ENCODE measurements at regions not wholly inside any gene's neighbourhood (a gene's known extent, or its start where the extent isn't known, plus 50 kb on each side); places are given as distances from the start of the nearest gene placed in this dataset.

DNA sequence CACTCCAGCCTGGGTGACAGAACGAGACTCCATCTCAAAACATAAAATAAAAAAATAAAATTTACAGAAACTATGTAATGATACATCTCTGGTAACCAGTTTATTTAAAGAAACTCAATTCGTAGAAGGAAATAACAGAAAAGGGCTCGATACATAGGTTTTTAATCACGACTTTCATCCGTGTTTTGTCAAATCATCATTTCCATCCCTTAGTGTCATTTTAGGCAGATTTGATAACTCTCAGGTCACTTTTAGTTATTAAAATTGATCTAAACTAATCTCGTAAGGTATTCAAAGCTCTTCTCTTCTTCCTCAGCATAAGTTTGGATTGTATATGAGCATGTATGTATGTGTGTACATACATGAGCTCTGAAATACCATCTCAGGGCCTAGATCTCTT, 59.3 kb upstream of the SPTBN1 start:
- no TSS peak for BruUV-seq (replicated peaks)
- CTCF ChIA-PET (ENCODE audit: unreplicated experiment): no interaction called here
- POLR2A ChIA-PET: interaction anchor here (1.0 to 1.1 kb wide), 3 partner anchors 12 to 92 kb away, joined by 3 to 4 read pairs (median 3); no protein-coding TSS in a partner anchor

DNA sequence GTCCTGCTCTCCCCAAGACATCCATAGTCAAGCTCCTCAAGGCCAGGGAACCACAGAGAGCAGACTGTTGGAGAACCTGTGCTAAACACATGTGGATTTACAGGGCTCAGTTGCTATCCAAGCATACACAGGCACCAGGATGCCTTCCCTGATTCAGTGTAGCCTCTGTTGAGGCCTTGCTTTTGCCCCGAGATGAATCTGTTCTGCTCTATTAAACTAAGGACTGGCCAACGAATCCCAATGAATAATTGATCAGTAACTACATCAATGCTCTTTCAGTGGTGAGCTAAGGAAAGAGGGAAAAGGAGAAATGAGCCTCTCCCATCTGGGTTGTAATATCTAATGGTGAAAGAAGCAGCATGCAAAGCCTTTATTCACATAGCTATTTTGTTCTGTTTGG, 58.7 kb upstream of the SPTBN1 start:
- peaks cover 8% of the 10 kb centered on the region for H3K4me1 ChIP-seq (ENCODE audit: insufficient read depth, low read length, poor library complexity, severe bottlenecking)
- POLR2A ChIA-PET: interaction anchor here (1.0 to 1.1 kb wide), 3 partner anchors 11 to 92 kb away, joined by 3 to 4 read pairs (median 3); no protein-coding TSS in a partner anchor
- intact Hi-C loops (cut with micrococcal nuclease; ENCODE audit: unreplicated experiment): no loop called here
- H3K4me2 ChIP-seq (ENCODE audit: low read length): no peak overlapping the region
- H3K27ac ChIP-seq (ENCODE audit: low read depth, low read length, poor library complexity, severe bottlenecking): no peak overlapping the region
- no TSS peak for BruUV-seq (replicated peaks)
- no peaks in the 10 kb centered on the region for H3K36me3 ChIP-seq (ENCODE audit: insufficient read depth, low read length)
- no peak for TF ChIP-seq EZH2phosphoT487 (IDR thresholded peaks at IDR 0.05; ENCODE audit: borderline replicate concordance, low read depth, low read length)
- TF ChIP-seq, protein P1, sequence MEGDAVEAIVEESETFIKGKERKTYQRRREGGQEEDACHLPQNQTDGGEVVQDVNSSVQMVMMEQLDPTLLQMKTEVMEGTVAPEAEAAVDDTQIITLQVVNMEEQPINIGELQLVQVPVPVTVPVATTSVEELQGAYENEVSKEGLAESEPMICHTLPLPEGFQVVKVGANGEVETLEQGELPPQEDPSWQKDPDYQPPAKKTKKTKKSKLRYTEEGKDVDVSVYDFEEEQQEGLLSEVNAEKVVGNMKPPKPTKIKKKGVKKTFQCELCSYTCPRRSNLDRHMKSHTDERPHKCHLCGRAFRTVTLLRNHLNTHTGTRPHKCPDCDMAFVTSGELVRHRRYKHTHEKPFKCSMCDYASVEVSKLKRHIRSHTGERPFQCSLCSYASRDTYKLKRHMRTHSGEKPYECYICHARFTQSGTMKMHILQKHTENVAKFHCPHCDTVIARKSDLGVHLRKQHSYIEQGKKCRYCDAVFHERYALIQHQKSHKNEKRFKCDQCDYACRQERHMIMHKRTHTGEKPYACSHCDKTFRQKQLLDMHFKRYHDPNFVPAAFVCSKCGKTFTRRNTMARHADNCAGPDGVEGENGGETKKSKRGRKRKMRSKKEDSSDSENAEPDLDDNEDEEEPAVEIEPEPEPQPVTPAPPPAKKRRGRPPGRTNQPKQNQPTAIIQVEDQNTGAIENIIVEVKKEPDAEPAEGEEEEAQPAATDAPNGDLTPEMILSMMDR (conservative IDR thresholded peaks at IDR 0.05; ENCODE audit: low read length): no peak
- DNase-seq (ENCODE audit: low spot score): no peak
- CTCF ChIA-PET (ENCODE audit: unreplicated experiment): no interaction called here
- H3K9me3 ChIP-seq (ENCODE audit: low read length): no peaks in the 10 kb centered on the region
- H3K4me3 ChIP-seq (ENCODE audit: low read depth, low read length, poor library complexity, severe bottlenecking): no peak overlapping the region
- H4K20me1 ChIP-seq (ENCODE audit: insufficient read depth, low read length): no peaks in the 10 kb centered on the region
- H3K79me2 ChIP-seq (ENCODE audit: insufficient read depth, low read depth, low read length): no peaks in the 10 kb centered on the region
- H2AFZ ChIP-seq (ENCODE audit: low read length): no peak overlapping the region
- H3K9me2 ChIP-seq (ENCODE audit: insufficient read depth, low read length): no peaks in the 10 kb centered on the region

More for the DNA sequence above, 59.3 kb upstream of the SPTBN1 start:
- no peaks in the 10 kb centered on the region for H3K9me3 ChIP-seq (ENCODE audit: low read length)
- no peak for DNase-seq (ENCODE audit: low spot score)
- H3K4me2 ChIP-seq (ENCODE audit: low read length): no peak overlapping the region
- H3K36me3 ChIP-seq (ENCODE audit: insufficient read depth, low read length): no peaks in the 10 kb centered on the region
- intact Hi-C loops (cut with micrococcal nuclease; ENCODE audit: unreplicated experiment): no loop called here
- no peaks in the 10 kb centered on the region for H4K20me1 ChIP-seq (ENCODE audit: insufficient read depth, low read length)
- no peak overlapping the region for H2AFZ ChIP-seq (ENCODE audit: low read length)
- no peaks in the 10 kb centered on the region for H3K79me2 ChIP-seq (ENCODE audit: insufficient read depth, low read depth, low read length)
- H3K4me3 ChIP-seq (ENCODE audit: low read depth, low read length, poor library complexity, severe bottlenecking): no peak overlapping the region
- TF ChIP-seq, protein P1 (conservative IDR thresholded peaks at IDR 0.05; ENCODE audit: low read length): no peak
- no peak for TF ChIP-seq EZH2phosphoT487 (IDR thresholded peaks at IDR 0.05; ENCODE audit: borderline replicate concordance, low read depth, low read length)
- H3K27ac ChIP-seq (ENCODE audit: low read depth, low read length, poor library complexity, severe bottlenecking): no peak overlapping the region
- H3K4me1 ChIP-seq (ENCODE audit: insufficient read depth, low read length, poor library complexity, severe bottlenecking): peaks cover 8% of the 10 kb centered on the region
- H3K9me2 ChIP-seq (ENCODE audit: insufficient read depth, low read length): no peaks in the 10 kb centered on the region

DNA sequence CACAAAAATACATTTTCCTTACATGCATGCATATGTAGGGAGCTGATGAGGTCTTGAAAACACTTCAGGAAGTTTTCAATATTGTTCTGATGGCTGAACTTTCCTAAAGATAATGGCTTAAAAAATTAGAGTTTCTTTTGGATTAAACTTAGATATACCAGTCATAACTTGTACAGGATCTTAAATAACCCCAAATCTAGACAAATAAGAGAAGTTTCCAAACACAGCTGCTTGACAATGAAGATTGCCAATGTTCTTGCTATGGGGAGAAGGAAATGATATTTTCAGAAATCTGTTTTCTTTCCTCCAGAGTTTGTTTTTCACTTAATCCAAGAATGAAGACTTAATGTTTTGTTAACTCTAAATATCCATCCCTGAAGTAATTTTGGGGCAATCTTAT, 54.6 kb upstream of the SPTBN1 start:
- Histone ChIP-seq H3K36me3 (ENCODE audit: insufficient read depth, low read length) (no peaks in the 10 kb centered on the region), H3K4me2 (ENCODE audit: low read length) (no peak overlapping the region), H3K4me1 (ENCODE audit: insufficient read depth, low read length, poor library complexity, severe bottlenecking) (peaks cover 24% of the 10 kb centered on the region), H3K9me3 (ENCODE audit: low read length) (no peaks in the 10 kb centered on the region), H2AFZ (ENCODE audit: low read length) (no peak overlapping the region), H3K79me2 (ENCODE audit: insufficient read depth, low read depth, low read length) (no peaks in the 10 kb centered on the region), H3K27ac (ENCODE audit: low read depth, low read length, poor library complexity, severe bottlenecking) (no peak overlapping the region), H4K20me1 (ENCODE audit: insufficient read depth, low read length) (no peaks in the 10 kb centered on the region), H3K4me3 (ENCODE audit: low read depth, low read length, poor library complexity, severe bottlenecking) (no peak overlapping the region), H3K9me2 (ENCODE audit: insufficient read depth, low read length) (no peaks in the 10 kb centered on the region)
- no peak for DNase-seq (ENCODE audit: low spot score)
- CTCF ChIA-PET (ENCODE audit: unreplicated experiment): no interaction called here
- POLR2A ChIA-PET: interaction anchor here (1.0 kb wide), 2 partner anchors 24 to 572 kb away, joined by 3 read pairs; no protein-coding TSS in a partner anchor
- no TSS peak for BruUV-seq (replicated peaks)
- intact Hi-C loops (cut with micrococcal nuclease; ENCODE audit: unreplicated experiment): no loop called here
- TF ChIP-seq, protein P1 (conservative IDR thresholded peaks at IDR 0.05; ENCODE audit: low read length): no peak
- TF ChIP-seq EZH2phosphoT487 (IDR thresholded peaks at IDR 0.05; ENCODE audit: borderline replicate concordance, low read depth, low read length): no peak

All from OCI-LY7 (cell line).